ENCODE measurements at regions not wholly inside any gene's neighbourhood (a gene's known extent, or its start where the extent isn't known, plus 50 kb on each side); places are given as distances from the start of the nearest gene placed in this dataset.

DNA sequence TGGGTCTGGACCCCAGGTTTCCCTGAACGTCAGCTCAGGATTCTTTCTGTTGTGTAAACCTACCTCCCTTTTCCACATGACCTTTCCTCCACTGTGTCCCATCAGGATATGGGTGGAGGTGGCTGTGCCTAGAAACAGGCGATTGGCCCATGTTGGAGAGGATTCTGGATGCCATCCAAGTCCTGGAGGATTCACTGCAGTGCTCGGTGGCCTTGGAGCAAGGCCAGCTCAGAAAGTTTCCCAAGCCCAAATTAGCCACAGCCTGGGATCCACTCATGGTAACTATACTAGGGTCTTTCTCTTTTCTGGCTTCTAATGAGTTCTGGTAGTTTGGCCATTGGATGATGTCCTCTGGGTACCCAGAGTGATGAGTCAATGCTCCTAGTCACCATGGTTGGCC, 141.6 kb downstream of the SNX19 start:
- TF ChIP-seq, protein P1, sequence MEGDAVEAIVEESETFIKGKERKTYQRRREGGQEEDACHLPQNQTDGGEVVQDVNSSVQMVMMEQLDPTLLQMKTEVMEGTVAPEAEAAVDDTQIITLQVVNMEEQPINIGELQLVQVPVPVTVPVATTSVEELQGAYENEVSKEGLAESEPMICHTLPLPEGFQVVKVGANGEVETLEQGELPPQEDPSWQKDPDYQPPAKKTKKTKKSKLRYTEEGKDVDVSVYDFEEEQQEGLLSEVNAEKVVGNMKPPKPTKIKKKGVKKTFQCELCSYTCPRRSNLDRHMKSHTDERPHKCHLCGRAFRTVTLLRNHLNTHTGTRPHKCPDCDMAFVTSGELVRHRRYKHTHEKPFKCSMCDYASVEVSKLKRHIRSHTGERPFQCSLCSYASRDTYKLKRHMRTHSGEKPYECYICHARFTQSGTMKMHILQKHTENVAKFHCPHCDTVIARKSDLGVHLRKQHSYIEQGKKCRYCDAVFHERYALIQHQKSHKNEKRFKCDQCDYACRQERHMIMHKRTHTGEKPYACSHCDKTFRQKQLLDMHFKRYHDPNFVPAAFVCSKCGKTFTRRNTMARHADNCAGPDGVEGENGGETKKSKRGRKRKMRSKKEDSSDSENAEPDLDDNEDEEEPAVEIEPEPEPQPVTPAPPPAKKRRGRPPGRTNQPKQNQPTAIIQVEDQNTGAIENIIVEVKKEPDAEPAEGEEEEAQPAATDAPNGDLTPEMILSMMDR (IDR thresholded peaks at IDR 0.05): no peak
- no peak for TF ChIP-seq POLR2A (IDR thresholded peaks at IDR 0.05)
